Activated CD8-positive, alpha-beta memory T cell treated with anti-CD3 and anti-CD28 coated beads, Interleukin-2, amount 50 U/mL, for 24 hours (primary cell): ENCODE measurements at regions not wholly inside any gene's neighbourhood (a gene's known extent, or its start where the extent isn't known, plus 50 kb on each side); places are given as distances from the start of the nearest gene placed in this dataset.

Experiments used
- DNase-seq: peaks from one replicate; pipeline ENCODE4 v3.0.0-alpha.2; 2020; ENCODE audit errors: extremely low read depth

DNA sequence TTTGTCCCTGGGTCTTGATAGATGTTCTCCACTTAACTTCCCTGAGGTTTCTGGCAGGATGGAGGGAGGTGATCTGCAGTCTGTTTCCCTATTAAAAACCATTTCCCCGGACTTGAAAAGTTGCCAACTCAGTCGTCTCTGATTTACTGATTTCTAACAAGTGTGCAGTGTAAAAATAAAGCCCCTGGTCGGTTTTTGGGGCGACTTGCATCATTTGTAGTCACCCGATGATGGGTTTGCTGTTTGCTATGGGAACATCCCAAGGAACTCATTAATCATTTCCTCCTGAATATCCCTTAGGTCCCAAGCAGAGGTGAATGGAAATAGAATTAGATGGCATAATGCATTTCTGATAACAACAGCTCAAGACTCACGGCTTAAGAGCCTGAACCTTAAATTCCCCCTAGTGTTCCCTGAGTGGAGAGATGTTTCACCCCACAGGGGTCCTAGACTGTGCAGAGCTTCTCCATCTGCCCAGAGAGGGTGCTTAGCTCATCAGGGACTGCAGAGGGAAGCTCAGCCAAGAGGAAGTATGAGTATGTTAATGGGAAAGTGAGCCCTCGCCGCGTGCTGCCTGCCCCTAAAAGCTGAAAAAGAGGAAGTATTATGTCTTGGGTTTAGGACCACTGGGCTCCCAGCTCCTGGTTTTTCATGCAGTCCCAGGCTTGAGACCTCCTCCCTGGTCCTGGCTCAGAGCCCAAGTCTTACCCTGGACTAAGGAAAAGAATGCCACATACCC is 115.1 kb upstream of the DAP start:
- no peak for DNase-seq

GRCh38 chr5:10875201-10875768 is 114.3 kb upstream of the DAP start:
- DNase-seq = no peak

DNA sequence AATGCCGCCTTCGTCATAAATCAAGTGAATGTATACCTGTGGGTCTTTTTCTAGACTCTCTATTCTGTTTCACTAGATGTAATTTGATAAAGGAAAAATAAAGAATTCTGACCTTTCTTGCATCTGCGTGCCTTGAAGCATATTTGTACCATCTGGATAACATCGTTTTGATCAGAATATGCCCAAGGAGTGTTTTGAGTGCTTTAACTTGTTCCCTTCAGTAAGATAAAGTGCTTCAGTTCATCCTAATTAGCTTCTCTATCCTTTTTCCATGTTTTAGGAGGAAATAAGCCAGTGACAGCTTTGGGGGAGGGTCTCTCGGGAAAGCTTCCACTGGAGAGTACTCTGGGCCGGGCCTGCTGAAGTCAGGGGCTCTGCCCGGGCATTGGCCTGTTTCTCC is 113.5 kb upstream of the DAP start:
- no peak for DNase-seq

DNA sequence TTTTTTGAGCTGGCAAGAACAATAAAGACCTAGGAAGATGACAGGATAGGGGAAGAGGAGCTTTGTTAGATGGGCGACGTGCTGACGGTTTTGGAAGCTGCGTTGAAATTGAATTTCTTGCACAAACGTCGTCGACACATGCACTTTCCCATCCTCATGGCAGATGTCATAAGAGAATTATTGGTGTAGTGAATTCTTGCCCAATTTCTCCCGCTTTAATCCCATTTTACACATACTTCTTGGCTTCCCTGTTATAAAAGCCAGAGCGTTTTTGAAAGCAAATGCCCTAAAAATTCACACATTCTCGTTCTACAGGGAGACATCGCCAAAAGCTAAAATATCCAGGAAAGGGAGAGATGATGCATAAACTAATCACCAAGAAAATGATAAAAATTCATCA is 109.8 kb upstream of the DAP start:
- DNase-seq = no peak

DNA sequence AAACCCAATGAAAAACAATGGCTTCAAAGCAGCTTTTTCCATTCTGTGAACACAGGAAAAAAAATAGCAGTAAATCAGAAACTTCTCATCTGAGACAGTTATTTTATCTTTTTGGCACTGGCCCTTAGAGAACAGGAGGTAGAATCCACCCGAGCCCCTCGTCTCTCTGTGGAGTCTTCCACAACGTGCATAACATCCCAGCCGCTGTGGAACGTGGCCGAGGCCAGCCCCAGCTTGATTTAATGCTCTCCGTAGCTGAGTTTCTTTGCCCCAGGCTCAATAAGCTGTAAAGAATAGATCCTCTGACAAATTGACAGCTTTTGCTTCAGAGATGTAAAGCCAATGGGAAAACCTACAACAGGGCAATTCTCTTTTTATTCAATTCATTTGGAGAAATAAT is 107.9 kb upstream of the DAP start:
- no peak for DNase-seq

GRCh38 chr5:10867389-10868303 is 106.6 kb upstream of the DAP start:
- no peak for DNase-seq

GRCh38 chr5:10866913-10867312 is 105.9 kb upstream of the DAP start:
- DNase-seq = no peak

DNA sequence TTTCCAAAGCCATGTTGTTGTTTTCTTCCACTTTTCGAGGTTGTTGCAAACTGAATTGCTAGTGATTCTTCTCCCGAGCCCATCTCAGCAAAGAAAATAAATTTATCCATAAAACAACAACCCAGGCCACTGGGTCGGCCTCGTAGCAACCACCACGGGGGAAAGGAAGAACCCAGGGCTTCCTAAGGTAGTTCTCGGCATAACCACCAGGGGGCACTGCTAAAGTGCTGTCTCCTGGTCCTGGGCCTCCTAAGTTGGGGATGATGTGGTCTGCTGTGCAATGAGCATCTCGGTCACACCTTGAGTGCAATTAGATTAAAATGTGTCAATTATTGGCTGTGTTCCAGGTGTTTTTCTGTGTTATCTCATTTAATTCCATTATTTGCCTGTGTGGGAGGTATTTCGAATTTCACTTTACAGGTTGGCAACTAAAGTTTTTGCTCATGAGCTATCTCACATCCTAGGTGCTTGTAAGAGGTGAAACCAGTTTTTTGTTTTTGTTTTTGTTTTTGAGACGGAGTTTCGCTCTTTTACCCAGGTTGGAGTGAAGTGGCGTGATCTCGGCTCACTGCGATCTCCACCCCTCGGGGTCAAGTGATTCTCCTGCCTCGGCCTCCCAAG is 102.8 kb upstream of the DAP start:
- peak; percentile 2 for DNase-seq

DNA sequence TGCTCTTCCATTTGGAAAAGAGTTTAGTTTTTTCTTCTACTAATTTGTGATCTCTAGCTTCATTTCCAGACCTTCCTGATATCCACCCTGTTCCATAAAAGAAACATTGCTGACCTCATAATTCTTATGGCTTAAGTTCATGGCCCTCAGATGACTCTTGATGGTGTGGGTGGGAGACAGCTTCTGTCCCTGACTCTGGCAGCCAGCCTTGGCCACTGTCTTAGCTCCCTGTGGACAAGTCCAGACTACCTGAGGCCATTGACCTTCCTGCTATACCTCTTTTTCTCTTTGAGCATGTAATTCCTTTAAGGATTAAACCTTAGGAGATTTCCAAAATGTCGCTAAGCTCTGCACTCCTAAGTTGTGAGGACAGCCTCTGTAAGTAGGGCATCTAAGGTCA is 101.1 kb upstream of the DAP start:
- DNase-seq = no peak

DNA sequence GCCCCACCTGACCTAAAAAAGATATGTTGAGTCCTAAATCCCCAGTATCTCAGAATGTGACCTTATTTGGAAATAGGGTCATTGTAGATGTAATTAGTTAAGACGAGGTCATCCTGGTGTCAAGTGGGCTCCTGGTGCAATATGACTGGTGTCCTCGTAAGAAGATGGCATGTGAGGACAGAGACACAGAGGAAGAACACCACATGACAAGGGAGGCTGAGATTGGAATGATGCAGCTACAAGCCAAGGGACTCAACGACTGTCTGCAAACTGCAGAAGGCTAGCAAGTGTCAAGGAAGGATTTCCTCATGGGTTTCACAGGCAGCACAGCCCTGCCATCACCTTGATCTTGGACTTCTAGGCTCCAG is 100.4 kb upstream of the DAP start:
- DNase-seq = no peak

- DNase-seq = no peak
These were observed 99.8 kb upstream of the DAP start for GRCh38 chr5:10860645-10861422.

- DNase-seq = no peak
These were observed 99.1 kb upstream of the DAP start for GRCh38 chr5:10860196-10860543.

DNA sequence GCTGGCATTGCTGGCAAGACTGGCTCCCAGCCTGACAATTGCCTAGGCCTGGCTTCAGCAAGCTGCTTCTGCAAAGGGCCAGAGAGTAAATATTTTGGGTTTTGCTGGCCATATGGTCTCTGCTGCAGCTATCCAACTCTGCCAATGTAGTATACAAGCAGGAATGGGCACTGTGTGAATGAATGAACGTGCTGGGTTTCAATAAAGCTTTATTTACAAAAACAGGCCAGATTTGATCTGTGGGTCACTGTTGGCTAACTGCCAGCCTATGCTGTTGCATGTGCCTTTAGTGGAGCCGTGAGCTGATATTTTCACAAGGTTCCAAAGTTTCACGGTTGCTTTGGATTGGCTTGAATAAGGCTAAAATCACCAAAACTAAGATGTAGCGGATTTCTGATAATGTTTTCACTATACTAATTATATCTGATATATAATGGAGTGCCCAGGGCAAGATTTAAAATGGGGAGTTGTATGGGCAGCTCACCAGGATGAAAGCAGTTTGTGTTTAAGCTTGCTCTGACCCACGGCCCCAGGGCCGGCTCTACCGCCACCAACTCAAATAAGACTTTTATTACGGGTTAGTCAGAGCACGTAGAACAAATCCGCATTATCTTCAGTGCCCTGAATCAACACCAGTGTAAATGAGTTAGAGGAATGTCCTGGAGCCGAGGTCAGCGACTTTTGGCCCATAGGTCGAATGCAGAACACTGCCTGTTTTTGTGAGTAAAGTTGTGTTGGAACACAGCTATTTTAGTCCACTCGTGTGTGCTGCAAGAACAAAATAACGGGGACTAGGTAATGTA is 98.6 kb upstream of the DAP start:
- DNase-seq = no peak

GRCh38 chr5:10858945-10859344 is 97.9 kb upstream of the DAP start:
- no peak for DNase-seq

- no peak for DNase-seq
These were observed 97.3 kb upstream of the DAP start for GRCh38 chr5:10858307-10858706.

GRCh38 chr5:10857338-10857733 is 96.3 kb upstream of the DAP start:
- DNase-seq = no peak

- no peak for DNase-seq
These were observed 95.8 kb upstream of the DAP start for GRCh38 chr5:10856683-10857337.

GRCh38 chr5:10856071-10856470 is 95.0 kb upstream of the DAP start:
- no peak for DNase-seq

DNA sequence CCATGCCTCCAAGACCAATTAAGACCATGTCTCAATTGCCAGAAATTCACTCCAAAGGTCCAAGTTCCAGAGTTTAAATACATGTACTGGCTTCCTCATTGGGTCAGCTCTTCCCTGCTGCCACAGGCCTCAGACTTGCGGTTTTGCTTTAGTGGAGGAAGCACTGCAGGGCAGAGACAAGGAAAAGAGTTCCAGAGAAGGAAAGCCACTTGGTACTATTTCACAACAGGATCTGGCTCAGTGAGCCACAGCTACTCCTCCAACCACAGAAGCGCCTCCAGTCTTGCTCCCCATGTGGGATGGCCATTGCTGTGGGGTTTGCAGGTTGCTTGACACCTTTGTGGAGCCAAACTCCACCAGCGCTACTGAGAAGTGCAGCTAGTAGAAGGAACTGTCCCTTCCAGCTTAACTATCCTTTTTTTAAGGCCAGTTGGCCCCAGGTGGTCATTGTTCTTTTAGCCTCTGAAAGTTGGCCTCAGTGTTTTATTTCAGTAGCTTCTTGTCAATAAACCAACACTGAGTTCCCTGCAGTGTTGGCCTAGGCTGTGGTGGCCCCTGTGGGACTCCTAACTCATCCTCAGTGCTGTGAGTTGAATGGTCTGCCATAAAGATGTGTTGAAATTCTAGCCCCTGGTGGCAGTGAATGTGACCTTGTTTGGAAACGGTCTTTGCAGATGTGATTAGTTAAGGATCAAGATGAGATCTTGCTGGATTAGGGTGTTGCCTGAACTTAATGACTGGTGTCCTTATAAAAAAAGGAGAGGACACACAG is 93.7 kb upstream of the DAP start:
- no peak for DNase-seq

DNA sequence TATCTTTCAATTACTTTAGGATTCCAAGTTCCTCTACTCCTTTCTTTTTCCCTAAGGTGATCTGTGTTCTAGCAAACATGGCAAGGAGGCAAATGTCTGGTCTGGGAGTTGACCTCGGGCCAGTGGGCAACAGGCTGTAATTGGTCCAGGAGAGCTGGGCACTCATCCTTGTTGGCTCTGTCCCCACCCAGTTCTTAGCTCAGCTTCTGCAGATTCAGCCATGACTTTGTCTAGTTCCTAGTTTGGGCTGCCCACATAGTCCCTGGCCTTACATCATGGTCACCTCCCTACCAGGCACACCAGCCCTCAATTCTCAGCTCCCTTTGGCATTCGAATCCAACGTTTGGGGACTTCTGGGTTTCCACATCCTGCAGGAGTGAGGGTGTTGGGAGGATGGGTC is 92.1 kb upstream of the DAP start:
- DNase-seq = no peak
